ENCODE measurements at regions not wholly inside any gene's neighbourhood (a gene's known extent, or its start where the extent isn't known, plus 50 kb on each side); places are given as distances from the start of the nearest gene placed in this dataset.

- Histone ChIP-seq H3K9ac (ENCODE audit: low read depth, low read length, poor library complexity) (no peak overlapping the region), H2AK5ac (ENCODE audit: low read depth, low read length) (no peak overlapping the region), H3K23ac (ENCODE audit: low read depth, low read length, poor library complexity) (no peak overlapping the region), H2BK120ac (ENCODE audit: low read depth, low read length) (no peak overlapping the region), H3K18ac (ENCODE audit: low read length) (no peak overlapping the region), H3K4me2 (ENCODE audit: insufficient read depth, low read length, poor library complexity, severe bottlenecking) (no peak overlapping the region), H3K9me3 (replicated peaks in 1 of 2; ENCODE audit: control insufficient read depth in 2 of 2, insufficient read depth in 1 of 2, low read depth in 1 of 2, low read length in 2 of 2) (peaks cover 0 to 2% of the 10 kb centered on the region in 2 donors), H3K14ac (ENCODE audit: low read length) (no peak overlapping the region), H3K27ac (replicated peaks; ENCODE audit: low read length) (no peak overlapping the region), H3K79me1 (ENCODE audit: low read depth, low read length) (no peaks in the 10 kb centered on the region), H3K4me3 (ENCODE audit: low read length in 2 of 2) (no peak overlapping the region), H3K4ac (ENCODE audit: low read length) (no peak overlapping the region), H3K27me3 (ENCODE audit: control insufficient read depth in 3 of 3, insufficient read depth in 3 of 3, low read depth in 1 of 3, low read length in 3 of 3) (no peaks in the 10 kb centered on the region), H2AFZ (ENCODE audit: low read length) (peak overlapping the region; percentile 30), H3K4me1 (ENCODE audit: control insufficient read depth in 2 of 2, insufficient read depth in 1 of 2, low read depth in 1 of 2, low read length in 2 of 2) (peaks cover 0 to 2% of the 10 kb centered on the region in 2 donors), H2BK5ac (ENCODE audit: low read length) (no peak overlapping the region), H4K8ac (ENCODE audit: low read depth, low read length) (no peak overlapping the region), H2BK15ac (ENCODE audit: low read length) (no peak overlapping the region), H2BK12ac (ENCODE audit: low read length) (no peak overlapping the region), H4K91ac (ENCODE audit: low read depth, low read length, poor library complexity) (no peak overlapping the region), H3K36me3 (replicated peaks in 1 of 2; ENCODE audit: control insufficient read depth in 2 of 2, insufficient read depth in 2 of 2, low read length in 2 of 2) (no peaks in the 10 kb centered on the region)
- DNase-seq (ENCODE audit: low spot score), result no peak
- no CpG with 5 or more reads among the region's 2 CpGs for WGBS, 2 donors (ENCODE audit: extremely low coverage in 2 of 2, insufficient read length in 2 of 2, insufficient replicate concordance in 1 of 2)
Observed at GRCh38 chr3:74763830-74764229, 149.4 kb upstream of the CNTN3 start.

GRCh38 chr3:74756674-74757073 lies 142.2 kb upstream of the CNTN3 start:
- WGBS, 2 donors (ENCODE audit: extremely low coverage in 2 of 2, insufficient read length in 2 of 2, insufficient replicate concordance in 1 of 2), result no CpG with 5 or more reads among the region's 2 CpGs
- no peak overlapping the region for H2AK5ac ChIP-seq (ENCODE audit: low read depth, low read length)
- H3K9ac ChIP-seq (ENCODE audit: low read depth, low read length, poor library complexity), result no peak overlapping the region
- H2AFZ ChIP-seq (ENCODE audit: low read length), result peak overlapping the region; percentile 55
- no peaks in the 10 kb centered on the region for H3K9me3 ChIP-seq (replicated peaks in 1 of 2; ENCODE audit: control insufficient read depth in 2 of 2, insufficient read depth in 1 of 2, low read depth in 1 of 2, low read length in 2 of 2)
- H3K27ac ChIP-seq (replicated peaks; ENCODE audit: low read length), result no peak overlapping the region
- H3K79me1 ChIP-seq (ENCODE audit: low read depth, low read length), result no peaks in the 10 kb centered on the region
- H3K23ac ChIP-seq (ENCODE audit: low read depth, low read length, poor library complexity), result no peak overlapping the region
- no peak overlapping the region for H3K4me3 ChIP-seq (ENCODE audit: low read length in 2 of 2)
- H3K4ac ChIP-seq (ENCODE audit: low read length), result no peak overlapping the region
- no peak overlapping the region for H3K4me2 ChIP-seq (ENCODE audit: insufficient read depth, low read length, poor library complexity, severe bottlenecking)
- no peak overlapping the region for H2BK120ac ChIP-seq (ENCODE audit: low read depth, low read length)
- H4K91ac ChIP-seq (ENCODE audit: low read depth, low read length, poor library complexity), result no peak overlapping the region
- no peak overlapping the region for H2BK12ac ChIP-seq (ENCODE audit: low read length)
- H3K18ac ChIP-seq (ENCODE audit: low read length), result no peak overlapping the region
- H3K36me3 ChIP-seq (replicated peaks in 1 of 2; ENCODE audit: control insufficient read depth in 2 of 2, insufficient read depth in 2 of 2, low read length in 2 of 2), result no peaks in the 10 kb centered on the region
- DNase-seq (ENCODE audit: low spot score), result peak; percentile 18
- no peak overlapping the region for H2BK5ac ChIP-seq (ENCODE audit: low read length)
- no peaks in the 10 kb centered on the region for H3K27me3 ChIP-seq (ENCODE audit: control insufficient read depth in 3 of 3, insufficient read depth in 3 of 3, low read depth in 1 of 3, low read length in 3 of 3)
- H2BK15ac ChIP-seq (ENCODE audit: low read length), result no peak overlapping the region
- no peak overlapping the region for H4K8ac ChIP-seq (ENCODE audit: low read depth, low read length)
- no peak overlapping the region for H3K14ac ChIP-seq (ENCODE audit: low read length)
- H3K4me1 ChIP-seq (ENCODE audit: control insufficient read depth in 2 of 2, insufficient read depth in 1 of 2, low read depth in 1 of 2, low read length in 2 of 2), result peaks cover 3 to 14% of the 10 kb centered on the region in 2 donors

GRCh38 chr3:74752290-74752689 lies 137.8 kb upstream of the CNTN3 start:
- Histone ChIP-seq H3K14ac (ENCODE audit: low read length) (no peak overlapping the region), H4K8ac (ENCODE audit: low read depth, low read length) (no peak overlapping the region), H2BK120ac (ENCODE audit: low read depth, low read length) (no peak overlapping the region), H3K23ac (ENCODE audit: low read depth, low read length, poor library complexity) (no peak overlapping the region), H4K91ac (ENCODE audit: low read depth, low read length, poor library complexity) (no peak overlapping the region), H2AFZ (ENCODE audit: low read length) (peak overlapping the region; percentile 15), H3K27me3 (ENCODE audit: control insufficient read depth in 3 of 3, insufficient read depth in 3 of 3, low read depth in 1 of 3, low read length in 3 of 3) (no peaks in the 10 kb centered on the region), H3K9ac (ENCODE audit: low read depth, low read length, poor library complexity) (no peak overlapping the region), H2BK15ac (ENCODE audit: low read length) (no peak overlapping the region), H2AK5ac (ENCODE audit: low read depth, low read length) (no peak overlapping the region), H3K18ac (ENCODE audit: low read length) (no peak overlapping the region), H2BK5ac (ENCODE audit: low read length) (no peak overlapping the region), H3K4me2 (ENCODE audit: insufficient read depth, low read length, poor library complexity, severe bottlenecking) (no peak overlapping the region), H3K4me3 (ENCODE audit: low read length in 2 of 2) (no peak overlapping the region), H3K27ac (replicated peaks; ENCODE audit: low read length) (no peak overlapping the region), H3K4me1 (ENCODE audit: control insufficient read depth in 2 of 2, insufficient read depth in 1 of 2, low read depth in 1 of 2, low read length in 2 of 2) (peaks cover 3 to 13% of the 10 kb centered on the region in 2 donors), H3K36me3 (replicated peaks in 1 of 2; ENCODE audit: control insufficient read depth in 2 of 2, insufficient read depth in 2 of 2, low read length in 2 of 2) (no peaks in the 10 kb centered on the region), H3K79me1 (ENCODE audit: low read depth, low read length) (no peaks in the 10 kb centered on the region), H3K9me3 (replicated peaks in 1 of 2; ENCODE audit: control insufficient read depth in 2 of 2, insufficient read depth in 1 of 2, low read depth in 1 of 2, low read length in 2 of 2) (no peaks in the 10 kb centered on the region), H2BK12ac (ENCODE audit: low read length) (no peak overlapping the region), H3K4ac (ENCODE audit: low read length) (no peak overlapping the region)
- WGBS, 2 donors (ENCODE audit: extremely low coverage in 2 of 2, insufficient read length in 2 of 2, insufficient replicate concordance in 1 of 2), result no CpG with 5 or more reads among the region's 7 CpGs
- DNase-seq (ENCODE audit: low spot score), result no peak

GRCh38 chr3:74751775-74752174 lies 137.3 kb upstream of the CNTN3 start:
- peak overlapping the region; percentile 67 for H2AFZ ChIP-seq (ENCODE audit: low read length)
- H3K14ac ChIP-seq (ENCODE audit: low read length), result no peak overlapping the region
- H3K4me1 ChIP-seq (ENCODE audit: control insufficient read depth in 2 of 2, insufficient read depth in 1 of 2, low read depth in 1 of 2, low read length in 2 of 2), result peaks cover 2 to 8% of the 10 kb centered on the region in 2 donors
- H3K36me3 ChIP-seq (replicated peaks in 1 of 2; ENCODE audit: control insufficient read depth in 2 of 2, insufficient read depth in 2 of 2, low read length in 2 of 2), result no peaks in the 10 kb centered on the region
- no peak overlapping the region for H3K9ac ChIP-seq (ENCODE audit: low read depth, low read length, poor library complexity)
- H3K18ac ChIP-seq (ENCODE audit: low read length), result peak overlapping the region; percentile 15
- H4K8ac ChIP-seq (ENCODE audit: low read depth, low read length), result no peak overlapping the region
- no peak overlapping the region for H3K4me2 ChIP-seq (ENCODE audit: insufficient read depth, low read length, poor library complexity, severe bottlenecking)
- no peak overlapping the region for H3K4ac ChIP-seq (ENCODE audit: low read length)
- no peaks in the 10 kb centered on the region for H3K27me3 ChIP-seq (ENCODE audit: control insufficient read depth in 3 of 3, insufficient read depth in 3 of 3, low read depth in 1 of 3, low read length in 3 of 3)
- H2AK5ac ChIP-seq (ENCODE audit: low read depth, low read length), result no peak overlapping the region
- no peak overlapping the region for H3K23ac ChIP-seq (ENCODE audit: low read depth, low read length, poor library complexity)
- no peak overlapping the region for H2BK12ac ChIP-seq (ENCODE audit: low read length)
- no CpG with 5 or more reads among the region's 7 CpGs for WGBS, 2 donors (ENCODE audit: extremely low coverage in 2 of 2, insufficient read length in 2 of 2, insufficient replicate concordance in 1 of 2)
- H3K27ac ChIP-seq (replicated peaks; ENCODE audit: low read length), result no peak overlapping the region
- no peaks in the 10 kb centered on the region for H3K79me1 ChIP-seq (ENCODE audit: low read depth, low read length)
- peak overlapping the region in 1 of 2 donors; percentile 64 for H3K4me3 ChIP-seq (ENCODE audit: low read length in 2 of 2)
- H4K91ac ChIP-seq (ENCODE audit: low read depth, low read length, poor library complexity), result no peak overlapping the region
- H2BK15ac ChIP-seq (ENCODE audit: low read length), result no peak overlapping the region
- no peak overlapping the region for H2BK120ac ChIP-seq (ENCODE audit: low read depth, low read length)
- DNase-seq (ENCODE audit: low spot score), result no peak
- no peak overlapping the region for H2BK5ac ChIP-seq (ENCODE audit: low read length)
- H3K9me3 ChIP-seq (replicated peaks in 1 of 2; ENCODE audit: control insufficient read depth in 2 of 2, insufficient read depth in 1 of 2, low read depth in 1 of 2, low read length in 2 of 2), result no peaks in the 10 kb centered on the region
